H1 (cell line): ENCODE measurements at regions not wholly inside any gene's neighbourhood (a gene's known extent, or its start where the extent isn't known, plus 50 kb on each side); places are given as distances from the start of the nearest gene placed in this dataset.

ENCODE experiments used
- CTCF ChIA-PET: fragments of 300-600 bp; sonication (Branson Sonifier 250); formaldehyde crosslinking; loops from one replicate; lab custom pipeline; 2021; ENCODE audit not compliant: partially characterized antibody; lab: Charles Lee
- POLR2A ChIA-PET: fragments of 300-600 bp; sonication (Branson Sonifier 250); formaldehyde crosslinking; loops from one replicate; lab custom pipeline; 2021; ENCODE audit warnings: inconsistent platforms; ENCODE audit not compliant: partially characterized antibody; lab: Charles Lee
- DNase-seq, 2 experiments: peaks; one replicate each; pipeline versions ENCODE4 v3.0.0 to v3.0.0-alpha.2; 2010 to 2022; ENCODE audit warnings: low spot score in 2 of 2, low read depth in 1 of 2, mixed read lengths in 1 of 2
- FAIRE-seq: peaks from 2 replicates; lab custom pipeline; 2011; peaks lifted over from hg19 to GRCh38; lab: Jason Lieb, UNC
- H2AFZ ChIP-seq: 2 replicates; pipeline ENCODE4 v1.8.1; 2012; ENCODE audit warnings: low read length, inconsistent platforms
- H2AK5ac ChIP-seq: 2 replicates; pipeline ENCODE4 v1.6.1; 2013; ENCODE audit warnings: low read depth, low read length
- H2BK120ac ChIP-seq: replicated peaks from 2 replicates; pipeline ENCODE3; 2013; ENCODE audit warnings: low read depth, low read length, inconsistent platforms
- H2BK12ac ChIP-seq: 2 replicates; pipeline ENCODE4 v1.6.1; 2013; ENCODE audit warnings: low read depth, low read length
- H2BK15ac ChIP-seq: 2 replicates; pipeline ENCODE4 v1.6.1; 2013; ENCODE audit warnings: low read length
- H2BK20ac ChIP-seq: 2 replicates; pipeline ENCODE4 v1.6.1; 2013; ENCODE audit warnings: low read length
- H2BK5ac ChIP-seq: 2 replicates; pipeline ENCODE4 v1.6.1; 2013; ENCODE audit warnings: low read depth, low read length
- H3K14ac ChIP-seq: 2 replicates; pipeline ENCODE4 v1.6.1; 2013; ENCODE audit warnings: inconsistent platforms; ENCODE audit not compliant: insufficient read length
- H3K18ac ChIP-seq: 2 replicates; pipeline ENCODE4 v1.6.1; 2013; ENCODE audit warnings: low read length; ENCODE audit errors: extremely low read depth
- H3K23ac ChIP-seq: 2 replicates; pipeline ENCODE4 v1.6.1; 2013; ENCODE audit warnings: inconsistent platforms; ENCODE audit not compliant: insufficient read length
- H3K23me2 ChIP-seq: 2 replicates; pipeline ENCODE4 v1.6.1; 2013; ENCODE audit warnings: low read depth, low read length
- H3K27ac ChIP-seq: 2 replicates; pipeline ENCODE4 v1.6.1; 2011; ENCODE audit warnings: low read depth, low read length, inconsistent platforms
- H3K27me3 ChIP-seq, 4 experiments: replicated peaks in 1 of 4; 1 replicate in 1 of 4; 2 replicates in 3 of 4; pipeline versions ENCODE4 v1.6.1 to v1.8.1; 2011 to 2013; ENCODE audit warnings: low read length in 3 of 4, mild to moderate bottlenecking in 3 of 4, inconsistent platforms in 2 of 4, mixed read lengths in 2 of 4, moderate library complexity in 1 of 4; ENCODE audit not compliant: control insufficient read depth in 3 of 4, insufficient read depth in 3 of 4; ENCODE audit errors: extremely low read depth in 1 of 4
- H3K36me3 ChIP-seq, 4 experiments: 2 replicates each; pipeline versions ENCODE4 v1.6.1 to v1.8.1; 2011 to 2013; ENCODE audit warnings: mild to moderate bottlenecking in 4 of 4, low read length in 3 of 4, moderate library complexity in 2 of 4, control low read depth in 1 of 4, inconsistent platforms in 1 of 4; ENCODE audit not compliant: insufficient read depth in 4 of 4, control insufficient read depth in 2 of 4
- H3K4ac ChIP-seq: replicated peaks from 2 replicates; pipeline ENCODE3; 2013; ENCODE audit warnings: low read length, low read depth, mixed read lengths, inconsistent platforms; ENCODE audit not compliant: insufficient read length
- H3K4me1 ChIP-seq, 4 experiments: replicated peaks in 1 of 4; 1 replicate in 1 of 4; 2 replicates in 3 of 4; pipeline versions ENCODE4 v1.6.1 to v1.8.1; 2011 to 2013; ENCODE audit warnings: low read length in 3 of 4, inconsistent platforms in 2 of 4, mixed read lengths in 1 of 4; ENCODE audit not compliant: insufficient read depth in 4 of 4, control insufficient read depth in 3 of 4
- H3K4me2 ChIP-seq, 2 experiments: 2 replicates each; pipeline versions ENCODE4 v1.6.1 to v1.8.1; 2011 to 2013; ENCODE audit warnings: low read depth in 2 of 2, low read length in 2 of 2, control low read depth in 1 of 2, inconsistent platforms in 1 of 2, mild to moderate bottlenecking in 1 of 2; ENCODE audit not compliant: insufficient read depth in 1 of 2
- H3K4me3 ChIP-seq, 4 experiments: fragments of 200-600, 300-600 bp in 1 of 4; sonication (generic), shearing (Covaris generic), sonication (Bioruptor Twin) in 1 of 4; 2 replicates each; pipeline versions ENCODE4 v1.5.1 to v1.8.1; 2011 to 2016; ENCODE audit warnings: low read length in 4 of 4, low read depth in 3 of 4, control low read depth in 2 of 4, inconsistent platforms in 2 of 4, mild to moderate bottlenecking in 2 of 4, mixed read lengths in 1 of 4, moderate library complexity in 1 of 4; ENCODE audit not compliant: insufficient read depth in 2 of 4; ENCODE audit errors: extremely low read depth in 1 of 4
- H3K56ac ChIP-seq: replicated peaks from 2 replicates; pipeline ENCODE3; 2013; ENCODE audit warnings: low read depth, mild to moderate bottlenecking, mixed read lengths, low read length, inconsistent platforms; ENCODE audit not compliant: insufficient read length
- H3K79me1 ChIP-seq: 2 replicates; pipeline ENCODE4 v1.6.1; 2013; ENCODE audit warnings: low read depth, low read length, control low read depth
- H3K79me2 ChIP-seq, 2 experiments: 2 replicates each; pipeline versions ENCODE4 v1.6.1 to v1.8.1; 2012 to 2013; ENCODE audit warnings: low read length in 2 of 2, mild to moderate bottlenecking in 2 of 2, inconsistent platforms in 1 of 2; ENCODE audit not compliant: insufficient read depth in 2 of 2, control insufficient read depth in 1 of 2
- H3K9ac ChIP-seq, 4 experiments: replicated peaks in 1 of 4; 1 replicate in 1 of 4; 2 replicates in 3 of 4; pipeline versions ENCODE4 v1.6.1 to v1.8.1; 2011 to 2013; ENCODE audit warnings: low read depth in 3 of 4, low read length in 3 of 4, control low read depth in 2 of 4, mild to moderate bottlenecking in 2 of 4, moderate library complexity in 2 of 4, inconsistent platforms in 1 of 4; ENCODE audit errors: extremely low read depth in 1 of 4
- H3K9me3 ChIP-seq, 2 experiments: 2 replicates each; pipeline versions ENCODE4 v1.6.1 to v1.8.1; 2012 to 2013; ENCODE audit warnings: mild to moderate bottlenecking in 2 of 2, moderate library complexity in 2 of 2, control low read depth in 1 of 2, inconsistent platforms in 1 of 2, low read depth in 1 of 2, low read length in 1 of 2, mixed read lengths in 1 of 2; ENCODE audit not compliant: insufficient read depth in 2 of 2
- H4K20me1 ChIP-seq, 2 experiments: replicated peaks in 1 of 2; 2 replicates each; pipeline versions ENCODE3 to v1.8.1; 2011 to 2013; ENCODE audit warnings: inconsistent platforms in 2 of 2, low read length in 2 of 2, mild to moderate bottlenecking in 1 of 2; ENCODE audit not compliant: insufficient read depth in 2 of 2, control insufficient read depth in 1 of 2
- H4K5ac ChIP-seq: 2 replicates; pipeline ENCODE4 v1.6.1; 2013; ENCODE audit warnings: low read length, low read depth, mixed read lengths, inconsistent platforms; ENCODE audit not compliant: insufficient read length
- H4K8ac ChIP-seq: 2 replicates; pipeline ENCODE4 v1.8.0; 2013; ENCODE audit warnings: mild to moderate bottlenecking, moderate library complexity, low read length, inconsistent platforms; ENCODE audit not compliant: insufficient read depth; ENCODE audit errors: extremely low read depth
- H4K91ac ChIP-seq: replicated peaks from 2 replicates; pipeline ENCODE3; 2013; ENCODE audit warnings: low read length, mixed read lengths, inconsistent platforms; ENCODE audit not compliant: insufficient read length
- EGR1 ChIP-seq: IDR thresholded peaks from 2 replicates; pipeline ENCODE4 v1.6.1; 2011; ENCODE audit warnings: low read depth, low read length, borderline replicate concordance
- SRF ChIP-seq: IDR thresholded peaks from 2 replicates; pipeline ENCODE4 v1.6.1; 2011; ENCODE audit warnings: mild to moderate bottlenecking, low read depth, low read length, moderate library complexity
- whole genome bisulfite sequencing, 2 experiments: shearing (Covaris generic) in 1 of 2; methylation state at CpG; one replicate each; pipeline versions ENCODE4 v1.1.6 to v1.1.7; 2013 to 2015; ENCODE audit warnings: low lambda C conversion rate in 2 of 2, mixed read lengths in 2 of 2, inconsistent platforms in 1 of 2, low coverage in 1 of 2, missing lambda C conversion rate in 1 of 2; ENCODE audit not compliant: insufficient replicate concordance in 2 of 2, insufficient coverage in 1 of 2, insufficient read length in 1 of 2; ENCODE audit errors: extremely low coverage in 1 of 2, missing lambda C conversion rate in 1 of 2; 5-methylcytosine and 5-hydroxymethylcytosine counted together

GRCh38 chr5:159788835-159789331 lies 127.4 kb upstream of the ADRA1B start:
- no peak overlapping the region for H3K4ac ChIP-seq
- no peak overlapping the region for H3K14ac ChIP-seq
- no peak overlapping the region for H4K8ac ChIP-seq
- H2BK15ac ChIP-seq: no peak overlapping the region
- no peak overlapping the region for H3K56ac ChIP-seq
- H2AK5ac ChIP-seq: no peak overlapping the region
- no peaks in the 10 kb centered on the region for H3K36me3 ChIP-seq
- H3K27me3 ChIP-seq: no peaks in the 10 kb centered on the region
- H2AFZ ChIP-seq: no peak overlapping the region
- no peak overlapping the region for H3K27ac ChIP-seq
- no peak overlapping the region for H3K4me2 ChIP-seq
- no peaks in the 10 kb centered on the region for H3K23me2 ChIP-seq
- 91% methylated on average over 5 of the region's 5 CpGs; no CpG with 5 or more reads in 1 of the 2 experiments for WGBS, 2 experiments
- H2BK12ac ChIP-seq: no peak overlapping the region
- H2BK20ac ChIP-seq: no peak overlapping the region
- DNase-seq (no peak), FAIRE-seq (no peak)
- H4K20me1 ChIP-seq: no peaks in the 10 kb centered on the region
- no peak overlapping the region for H3K23ac ChIP-seq
- H3K79me2 ChIP-seq: no peaks in the 10 kb centered on the region
- no peaks in the 10 kb centered on the region for H3K9me3 ChIP-seq
- H3K4me1 ChIP-seq: peaks cover 0 to 7% (median 0%) of the 10 kb centered on the region in 4 experiments; a peak in 1 of 7 replicates
- H2BK120ac ChIP-seq: no peak overlapping the region
- no peak overlapping the region for H3K9ac ChIP-seq
- no peak overlapping the region for H3K18ac ChIP-seq
- no peaks in the 10 kb centered on the region for H3K79me1 ChIP-seq
- no peak overlapping the region for H2BK5ac ChIP-seq
- no peak overlapping the region for H3K4me3 ChIP-seq
- H4K91ac ChIP-seq: no peak overlapping the region
- ChIA-PET POLR2A (no interaction called here), CTCF (interaction anchor here (0.7 to 1.2 kb wide), 2 partner anchors 29 to 77 kb away, joined by 3 read pairs; no protein-coding TSS in a partner anchor)
- TF ChIP-seq SRF (no peak), EGR1 (no peak)
- H4K5ac ChIP-seq: no peak overlapping the region
